Right lobe of liver (tissue), 6 donors: ENCODE measurements at regions not wholly inside any gene's neighbourhood (a gene's known extent, or its start where the extent isn't known, plus 50 kb on each side); places are given as distances from the start of the nearest gene placed in this dataset.
A peak's percentile ranks its signal among the peaks of the same experiment; 100 is the strongest.

ENCODE experiments used
- ATAC-seq, 4 donors: fragments of 200-7000 bp; cut with Tn5 transposase; one replicate each; pipeline ENCODE4 v1.9.1; 2020; ENCODE audit warnings: mild to moderate bottlenecking in 4 of 4, moderate library complexity in 4 of 4
- DNase-seq, 3 donors: peaks; one replicate each; pipeline ENCODE4 v3.0.0-alpha.2; 2020
- H3K27ac ChIP-seq, 3 donors: fragments of 200-600 bp; one replicate each; pipeline ENCODE4 v1.8.0; 2022
- H3K27me3 ChIP-seq, 2 donors: fragments of 200-600 bp; one replicate each; pipeline ENCODE4 v1.8.0; 2022
- H3K36me3 ChIP-seq, 4 donors: fragments of 200-600 bp; sonication (generic) in 1 of 4; one replicate each; pipeline versions ENCODE4 v1.5.1 to v1.8.0; 2017 to 2022; ENCODE audit warnings: control low read depth in 1 of 4
- H3K4me1 ChIP-seq, 4 donors: fragments of 200-600 bp; sonication (generic) in 1 of 4; one replicate each; pipeline versions ENCODE4 v1.5.1 to v1.8.0; 2017 to 2022; ENCODE audit warnings: control low read depth in 1 of 4
- H3K4me3 ChIP-seq, 3 donors: fragments of 200-600 bp; one replicate each; pipeline ENCODE4 v1.8.0; 2022
- H3K9me3 ChIP-seq, 4 donors: fragments of 200-600 bp; sonication (generic) in 1 of 4; one replicate each; pipeline versions ENCODE4 v1.5.1 to v1.8.0; 2017 to 2022; ENCODE audit warnings: control low read depth in 1 of 4
- CTCF ChIP-seq, 4 donors: fragments of 200-600 bp in 3 of 4; fragments of 450-650 bp in 1 of 4; IDR thresholded peaks; one replicate each; pipeline versions ENCODE4 v1.5.1 to v1.8.0; 2016 to 2022; ENCODE audit warnings: antibody characterized with exemption in 4 of 4, mild to moderate bottlenecking in 2 of 4
- POLR2A ChIP-seq: fragments of 450-650 bp; IDR thresholded peaks from one replicate; pipeline ENCODE4 v1.6.1; 2017; ENCODE audit warnings: antibody characterized with exemption, mild to moderate bottlenecking
- WGBS: methylation state at CpG from one replicate; pipeline ENCODE4 v1.1.6; 2018; ENCODE audit warnings: low coverage, low lambda C conversion rate; ENCODE audit not compliant: insufficient coverage; ENCODE audit errors: missing lambda C conversion rate; 5-methylcytosine and 5-hydroxymethylcytosine counted together
- intact Hi-C, 2 donors: fragments of 100-400 bp; cut with DNase I; formaldehyde crosslinking; loops; one replicate each; pipeline versions ENCODE4 v1.11.2 to v1.14.1; 2022
- donor health status: DM: no; HTN: yes; CAD: no.
- donor health status: DM: no; HTN: no; CAD: no.
- donor health status: DM: no; HTN: no; CAD: no.
- donor health status: DM: no; HTN: yes; CAD: no.
- donor health status: DM: no; HTN: yes; CAD: no.

DNA sequence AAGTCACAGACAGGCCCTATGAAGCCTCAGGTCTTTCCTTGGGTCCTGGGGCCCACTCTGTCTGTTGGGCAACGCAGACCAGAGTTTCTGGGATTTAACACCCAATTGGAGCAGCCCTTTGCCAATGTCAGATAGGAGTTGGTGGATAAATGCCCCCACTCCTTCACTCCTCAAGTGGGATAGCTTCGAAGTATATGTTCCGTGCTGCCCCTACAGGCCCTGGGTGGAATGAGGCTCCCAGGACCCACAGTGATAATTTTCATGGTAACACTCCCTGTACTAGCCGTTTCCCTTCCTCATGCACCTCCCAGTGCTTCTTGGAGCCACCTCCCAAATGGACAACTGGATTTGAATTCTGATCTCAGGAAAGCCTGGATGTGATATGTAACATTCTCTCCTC, 145.4 kb downstream of the FOXA2 start:
- peaks cover 0 to 15% (median 2%) of the 10 kb centered on the region in 4 donors for H3K4me1 ChIP-seq
- WGBS: 86% methylated on average over 4 of the region's 4 CpGs
- DNase-seq (no peak), ATAC-seq (peak in 1 of 4 donors; percentile 43)
- H3K27me3 ChIP-seq: no peaks in the 10 kb centered on the region
- no peaks in the 10 kb centered on the region for H3K36me3 ChIP-seq
- intact Hi-C loops: no loop called here
- H3K4me3 ChIP-seq: no peak overlapping the region
- no peaks in the 10 kb centered on the region for H3K9me3 ChIP-seq
- no peak for TF ChIP-seq CTCF (IDR thresholded peaks at IDR 0.05)
- H3K27ac ChIP-seq: no peak overlapping the region

DNA sequence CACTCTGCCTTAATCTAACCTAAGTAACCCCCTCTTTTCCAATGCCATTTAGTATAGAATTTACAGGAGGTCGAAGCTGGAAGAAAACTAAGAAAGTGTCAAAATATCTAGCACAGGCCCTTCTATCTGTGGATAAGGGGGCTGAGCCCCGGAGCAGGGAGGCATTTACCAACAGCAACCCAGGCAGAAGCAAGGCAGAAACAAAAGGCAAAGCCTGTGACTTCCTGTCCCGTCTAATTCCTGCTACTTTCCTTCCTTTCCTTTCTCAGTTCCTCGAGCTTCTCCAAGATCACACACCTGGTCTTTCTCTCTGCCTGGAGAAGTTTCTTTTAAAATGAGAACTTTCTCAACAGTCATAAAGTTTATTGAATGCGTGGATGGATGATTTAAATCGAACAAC, 146.0 kb downstream of the FOXA2 start:
- no peaks in the 10 kb centered on the region for H3K9me3 ChIP-seq
- 80% methylated on average over 6 of the region's 6 CpGs for WGBS
- TF ChIP-seq POLR2A: no peak
- TF ChIP-seq CTCF (IDR thresholded peaks at IDR 0.05): no peak
- no peaks in the 10 kb centered on the region for H3K36me3 ChIP-seq
- ATAC-seq: no peak
- no peaks in the 10 kb centered on the region for H3K27me3 ChIP-seq
- H3K4me1 ChIP-seq: peaks cover 0 to 15% (median 2%) of the 10 kb centered on the region in 4 donors
- no peak overlapping the region for H3K27ac ChIP-seq
- DNase-seq: no peak
- H3K4me3 ChIP-seq: no peak overlapping the region
- intact Hi-C loops: no loop called here

- DNase-seq (no peak), ATAC-seq (peak; percentile 53 to 73 (median 58))
- Histone ChIP-seq H3K4me1 (peaks cover 0 to 15% (median 2%) of the 10 kb centered on the region in 4 donors), H3K27ac (no peak overlapping the region), H3K27me3 (no peaks in the 10 kb centered on the region), H3K36me3 (no peaks in the 10 kb centered on the region), H3K4me3 (no peak overlapping the region), H3K9me3 (no peaks in the 10 kb centered on the region)
- intact Hi-C loops: no loop called here
- WGBS: 100% methylated on average over 1 of the region's 1 CpG
- TF ChIP-seq CTCF (IDR thresholded peaks at IDR 0.05) (no peak), POLR2A (no peak)
These were observed 147.0 kb downstream of the FOXA2 start for GRCh38 chr20:22437354-22437753.

DNA sequence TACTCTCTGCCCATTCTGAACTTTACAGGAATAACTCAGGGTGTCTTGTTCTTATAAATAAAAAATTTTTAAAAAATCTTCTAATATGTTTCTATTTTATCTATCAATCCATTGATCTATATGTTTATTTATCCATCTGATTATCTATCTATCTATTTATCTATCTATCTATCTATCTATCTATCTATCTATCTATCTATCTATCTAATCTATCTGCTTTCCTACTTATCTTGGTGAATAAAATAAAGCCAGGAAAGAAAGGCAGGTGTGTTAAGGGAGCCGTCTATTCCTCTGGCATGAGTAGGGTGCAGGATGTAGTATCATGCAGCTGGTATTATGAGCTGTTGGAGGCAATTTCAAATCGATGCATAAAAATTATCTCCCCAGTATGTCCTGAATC, 153.0 kb downstream of the FOXA2 start:
- no peaks in the 10 kb centered on the region for H3K27me3 ChIP-seq
- H3K4me1 ChIP-seq: peaks cover 0 to 42% (median 16%) of the 10 kb centered on the region in 4 donors
- H3K9me3 ChIP-seq: no peaks in the 10 kb centered on the region
- intact Hi-C loops: no loop called here
- H3K36me3 ChIP-seq: no peaks in the 10 kb centered on the region
- TF ChIP-seq CTCF (IDR thresholded peaks at IDR 0.05) (no peak), POLR2A (no peak)
- ATAC-seq (no peak), DNase-seq (no peak)
- WGBS: 87% methylated on average over 2 of the region's 2 CpGs
- H3K4me3 ChIP-seq: no peak overlapping the region
- peak overlapping the region in 2 of 3 donors; percentile 78 to 90 for H3K27ac ChIP-seq

DNA sequence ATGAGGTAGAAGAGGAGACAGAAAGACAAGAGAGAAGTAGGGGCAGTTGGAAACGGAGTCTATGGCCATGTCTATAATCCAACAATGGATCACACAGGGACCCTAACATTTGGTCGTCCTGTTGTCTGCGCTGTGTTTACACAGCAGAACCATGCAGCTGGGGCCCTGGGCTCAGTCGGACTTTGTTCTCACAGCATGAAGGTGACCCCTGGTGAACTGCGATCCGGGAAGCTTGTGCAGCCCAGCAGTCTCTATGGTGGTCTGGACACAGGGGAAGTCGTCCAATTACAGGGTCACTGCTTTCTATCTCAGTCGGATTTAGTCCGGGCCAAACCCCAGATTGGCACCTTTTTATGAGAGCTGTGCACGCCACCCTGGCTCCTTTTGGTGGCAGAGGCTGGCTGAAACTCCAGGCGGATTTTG, 153.6 kb downstream of the FOXA2 start:
- Histone ChIP-seq H3K4me1 (peaks cover 0 to 49% (median 20%) of the 10 kb centered on the region in 4 donors), H3K27me3 (no peaks in the 10 kb centered on the region), H3K9me3 (no peaks in the 10 kb centered on the region), H3K4me3 (no peak overlapping the region), H3K36me3 (no peaks in the 10 kb centered on the region), H3K27ac (peak overlapping the region in 2 of 3 donors; percentile 78 to 90)
- intact Hi-C loops: no loop called here
- no peak for TF ChIP-seq CTCF (IDR thresholded peaks at IDR 0.05)
- TF ChIP-seq POLR2A: no peak
- DNase-seq (peak; percentile 60 to 83 (median 79)), ATAC-seq (peak; percentile 64 to 78 (median 70))
- 21% methylated on average over 7 of the region's 11 CpGs for WGBS
